Skeletal muscle cell (primary cell): ENCODE measurements at regions not wholly inside any gene's neighbourhood (a gene's known extent, or its start where the extent isn't known, plus 50 kb on each side); places are given as distances from the start of the nearest gene placed in this dataset.

Experiments used
- DNase-seq: peaks from one replicate; pipeline ENCODE4 v3.0.0-alpha.2; 2010; ENCODE audit warnings: low read depth
- H3K4me3 ChIP-seq: 2 replicates; pipeline ENCODE4 v1.5.1; 2011; ENCODE audit warnings: low read depth, mild to moderate bottlenecking, control low read depth, low read length, moderate library complexity

GRCh38 chr1:94654031-94654430, 112.5 kb upstream of the F3 start:
- H3K4me3 ChIP-seq, result no peak overlapping the region
- no peak for DNase-seq

- H3K4me3 ChIP-seq, result no peak overlapping the region
- DNase-seq, result no peak
These were observed 111.9 kb upstream of the F3 start for GRCh38 chr1:94653454-94653853.

- no peak for DNase-seq
- H3K4me3 ChIP-seq, result no peak overlapping the region
These were observed 109.5 kb upstream of the F3 start for GRCh38 chr1:94651076-94651475.

GRCh38 chr1:94650301-94650700, 108.7 kb upstream of the F3 start:
- no peak for DNase-seq
- no peak overlapping the region for H3K4me3 ChIP-seq

- H3K4me3 ChIP-seq, result no peak overlapping the region
- peak; percentile 90 for DNase-seq
These were observed 106.9 kb upstream of the F3 start for GRCh38 chr1:94648225-94649007.

- DNase-seq, result no peak
- no peak overlapping the region for H3K4me3 ChIP-seq
These were observed 105.4 kb upstream of the F3 start for GRCh38 chr1:94646786-94647555.

- H3K4me3 ChIP-seq, result no peak overlapping the region
- no peak for DNase-seq
These were observed 104.6 kb upstream of the F3 start for GRCh38 chr1:94646141-94646643.

- DNase-seq, result no peak
- H3K4me3 ChIP-seq, result no peak overlapping the region
These were observed 102.8 kb upstream of the F3 start for GRCh38 chr1:94644352-94644751.

GRCh38 chr1:94643819-94644218, 102.3 kb upstream of the F3 start:
- H3K4me3 ChIP-seq, result no peak overlapping the region
- DNase-seq, result no peak

- no peak for DNase-seq
- H3K4me3 ChIP-seq, result no peak overlapping the region
These were observed 101.2 kb upstream of the F3 start for GRCh38 chr1:94642617-94643321.

GRCh38 chr1:94641990-94642389, 100.4 kb upstream of the F3 start:
- no peak overlapping the region for H3K4me3 ChIP-seq
- no peak for DNase-seq

- no peak for DNase-seq
- H3K4me3 ChIP-seq, result no peak overlapping the region
These were observed 98.6 kb upstream of the F3 start for GRCh38 chr1:94640125-94640524.

GRCh38 chr1:94637121-94637520, 95.6 kb upstream of the F3 start:
- no peak for DNase-seq
- H3K4me3 ChIP-seq, result no peak overlapping the region

- peak; percentile 70 for DNase-seq
- H3K4me3 ChIP-seq, result no peak overlapping the region
These were observed 95.1 kb upstream of the F3 start for GRCh38 chr1:94636624-94637023.

- no peak for DNase-seq
These were observed 94.5 kb upstream of the F3 start for GRCh38 chr1:94636100-94636499.

GRCh38 chr1:94634977-94635416, 93.4 kb upstream of the F3 start:
- no peak overlapping the region for H3K4me3 ChIP-seq
- no peak for DNase-seq

More at GRCh38 chr1:94636100-94636499, 94.5 kb upstream of the F3 start:
- H3K4me3 ChIP-seq, result no peak overlapping the region

GRCh38 chr1:94633051-94633450, 91.5 kb upstream of the F3 start:
- DNase-seq, result peak; percentile 64

GRCh38 chr1:94629259-94630181, 88.0 kb upstream of the F3 start:
- H3K4me3 ChIP-seq, result no peak overlapping the region
- no peak for DNase-seq

More at GRCh38 chr1:94633051-94633450, 91.5 kb upstream of the F3 start:
- H3K4me3 ChIP-seq, result no peak overlapping the region

- H3K4me3 ChIP-seq, result no peak overlapping the region
- DNase-seq, result no peak
These were observed 86.9 kb upstream of the F3 start for GRCh38 chr1:94628499-94628843.
